Loucy (cell line): ENCODE measurements at regions not wholly inside any gene's neighbourhood (a gene's known extent, or its start where the extent isn't known, plus 50 kb on each side); places are given as distances from the start of the nearest gene placed in this dataset.

Experiments
- H2AFZ ChIP-seq: fragments of 200-600 bp; sonication (generic); 2 replicates; pipeline ENCODE4 v1.6.0; 2016; ENCODE audit warnings: antibody characterized with exemption, mild to moderate bottlenecking, low read length, moderate library complexity
- H3F3A ChIP-seq: fragments of 200-600 bp; 2 replicates; pipeline ENCODE4 v1.6.0; 2016; ENCODE audit warnings: antibody characterized with exemption, low read depth, mild to moderate bottlenecking
- H3K27me3 ChIP-seq: fragments of 200-600 bp; sonication (generic); 2 replicates; pipeline ENCODE4 v1.6.1; 2014; ENCODE audit warnings: low read length, mild to moderate bottlenecking; ENCODE audit not compliant: insufficient read depth, poor library complexity, severe bottlenecking
- H3K36me3 ChIP-seq: fragments of 200-600 bp; sonication (generic); 2 replicates; pipeline ENCODE4 v1.6.1; 2016; ENCODE audit warnings: low read length; ENCODE audit not compliant: insufficient read depth
- H3K4me1 ChIP-seq: fragments of 200-600 bp; sonication (generic); 2 replicates; pipeline ENCODE4 v1.5.1; 2014; ENCODE audit warnings: low read length, mild to moderate bottlenecking; ENCODE audit not compliant: insufficient read depth, poor library complexity, severe bottlenecking
- H3K4me2 ChIP-seq: fragments of 200-600 bp; sonication (generic); 2 replicates; pipeline ENCODE4 v1.6.0; 2014; ENCODE audit warnings: antibody characterized with exemption, low read length, low read depth, mild to moderate bottlenecking; ENCODE audit not compliant: poor library complexity, severe bottlenecking
- H3K4me3 ChIP-seq: fragments of 200-600 bp; sonication (generic); 2 replicates; pipeline ENCODE4 v1.5.1; 2014; ENCODE audit warnings: low read length, mild to moderate bottlenecking, mixed read lengths; ENCODE audit not compliant: poor library complexity, severe bottlenecking
- H3K79me2 ChIP-seq: fragments of 200-600 bp; sonication (generic); 2 replicates; pipeline ENCODE4 v1.6.1; 2014; ENCODE audit warnings: low read length; ENCODE audit not compliant: insufficient read depth
- H3K9ac ChIP-seq: fragments of 200-600 bp; sonication (generic); 2 replicates; pipeline ENCODE4 v1.6.0; 2014; ENCODE audit warnings: mild to moderate bottlenecking, low read depth, low read length, moderate library complexity; ENCODE audit not compliant: poor library complexity, severe bottlenecking
- H3K9me2 ChIP-seq: fragments of 200-600 bp; sonication (generic); replicated peaks from 2 replicates; pipeline ENCODE4 v1.6.1; 2016; ENCODE audit warnings: low read depth, low read length, mixed read lengths
- H3K9me3 ChIP-seq: fragments of 200-600 bp; sonication (generic); 2 replicates; pipeline ENCODE4 v1.6.1; 2014; ENCODE audit warnings: mild to moderate bottlenecking, antibody characterized with exemption, low read length, low read depth; ENCODE audit not compliant: insufficient read depth
- H4K20me1 ChIP-seq: fragments of 200-600 bp; sonication (generic); 2 replicates; pipeline ENCODE4 v1.6.0; 2014; ENCODE audit warnings: antibody characterized with exemption, low read length, mild to moderate bottlenecking; ENCODE audit not compliant: insufficient read depth, poor library complexity, severe bottlenecking
- CTCF ChIP-seq: fragments of 200-600 bp; sonication (generic); conservative IDR thresholded peaks from 2 replicates; pipeline ENCODE4 v1.5.1; 2014; ENCODE audit warnings: mild to moderate bottlenecking, antibody characterized with exemption, low read length
- EZH2phosphoT487 ChIP-seq: fragments of 200-600 bp; IDR thresholded peaks from 2 replicates; pipeline ENCODE4 v1.6.1; 2018; ENCODE audit warnings: antibody characterized with exemption, mild to moderate bottlenecking, moderate library complexity, borderline replicate concordance

DNA sequence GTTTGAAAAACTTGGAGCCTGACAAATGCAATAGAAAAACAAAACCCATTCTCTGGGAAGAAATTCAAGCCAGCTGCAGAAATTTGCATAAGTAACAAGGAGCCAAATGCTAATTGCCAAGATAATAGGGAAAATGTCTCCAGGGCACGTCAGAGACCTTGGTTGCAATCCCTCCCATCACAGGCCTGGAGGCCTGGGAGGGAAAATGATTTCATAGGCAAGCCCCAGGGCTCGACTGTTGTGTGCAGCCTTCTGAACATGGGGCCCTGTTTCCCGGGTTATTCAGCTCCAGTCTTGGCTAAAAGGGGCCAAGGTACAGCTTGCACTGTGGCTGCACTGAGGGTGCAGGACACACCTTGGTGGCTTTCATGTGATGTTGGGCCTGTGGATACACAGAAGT lies 760.4 kb upstream of the PABPC4L start:
- Histone ChIP-seq H3K27me3 (no peaks in the 10 kb centered on the region), H4K20me1 (no peaks in the 10 kb centered on the region)

DNA sequence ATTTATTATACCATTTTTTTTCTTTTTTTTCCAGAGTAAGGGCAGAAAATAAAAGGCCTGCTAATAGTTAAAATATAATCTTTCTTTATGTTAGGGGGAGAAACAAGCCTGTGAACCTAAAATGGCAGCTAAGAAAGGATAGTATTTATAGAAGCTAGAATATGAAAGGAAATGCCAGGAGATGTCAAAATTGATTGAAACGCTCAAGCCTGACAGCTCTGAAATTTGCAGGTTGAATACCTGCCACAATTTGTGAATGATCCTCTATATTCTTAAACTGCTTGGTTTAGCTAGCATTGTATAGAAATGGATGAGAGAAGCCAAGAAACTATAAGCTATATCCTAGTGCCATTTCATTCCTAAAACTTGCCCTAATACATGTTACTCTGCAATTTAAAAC lies 757.3 kb upstream of the PABPC4L start:
- Histone ChIP-seq H3K36me3 (no peaks in the 10 kb centered on the region), H3K4me3 (no peak overlapping the region), H3K9me2 (no peaks in the 10 kb centered on the region), H4K20me1 (no peaks in the 10 kb centered on the region), H2AFZ (no peak overlapping the region), H3K4me1 (no peaks in the 10 kb centered on the region), H3K4me2 (no peak overlapping the region), H3F3A (no peaks in the 10 kb centered on the region), H3K9ac (no peak overlapping the region), H3K9me3 (no peaks in the 10 kb centered on the region), H3K79me2 (no peaks in the 10 kb centered on the region), H3K27me3 (no peaks in the 10 kb centered on the region)
- TF ChIP-seq CTCF, result no peak
- TF ChIP-seq EZH2phosphoT487, result no peak

More for the DNA sequence above, 760.4 kb upstream of the PABPC4L start:
- no peak overlapping the region for H3K4me2 ChIP-seq
- H3K4me3 ChIP-seq, result no peak overlapping the region
- H3F3A ChIP-seq, result no peaks in the 10 kb centered on the region
- no peaks in the 10 kb centered on the region for H3K9me3 ChIP-seq
- H3K4me1 ChIP-seq, result no peaks in the 10 kb centered on the region
- H2AFZ ChIP-seq, result no peak overlapping the region
- H3K79me2 ChIP-seq, result no peaks in the 10 kb centered on the region
- H3K9ac ChIP-seq, result no peak overlapping the region
- TF ChIP-seq EZH2phosphoT487, result no peak
- TF ChIP-seq CTCF, result no peak
- H3K36me3 ChIP-seq, result no peaks in the 10 kb centered on the region
- H3K9me2 ChIP-seq, result no peaks in the 10 kb centered on the region

DNA sequence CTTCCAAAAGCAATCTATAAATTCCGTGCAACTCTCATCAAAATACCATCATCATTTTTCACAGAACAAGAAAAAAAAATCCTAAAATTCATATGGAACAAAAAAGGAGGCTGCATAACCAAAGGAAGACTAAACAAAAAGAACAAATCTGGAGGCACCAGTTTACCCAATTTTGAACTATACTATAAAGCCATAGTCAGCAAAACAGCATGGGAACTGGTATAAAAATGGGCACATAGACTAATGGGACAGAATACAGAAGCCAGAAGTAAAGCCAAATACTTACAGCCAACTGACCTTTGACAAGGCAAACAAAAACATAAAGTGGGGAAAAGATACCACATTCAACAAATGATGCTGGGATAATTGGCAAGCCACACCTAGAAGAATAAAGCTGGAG lies 753.5 kb upstream of the PABPC4L start:
- Histone ChIP-seq H3K4me1 (no peaks in the 10 kb centered on the region), H3K9me3 (no peaks in the 10 kb centered on the region), H3K9ac (no peak overlapping the region), H2AFZ (no peak overlapping the region), H4K20me1 (no peaks in the 10 kb centered on the region), H3K9me2 (no peaks in the 10 kb centered on the region), H3F3A (no peaks in the 10 kb centered on the region), H3K4me3 (no peak overlapping the region), H3K36me3 (no peaks in the 10 kb centered on the region), H3K4me2 (no peak overlapping the region), H3K79me2 (no peaks in the 10 kb centered on the region), H3K27me3 (no peaks in the 10 kb centered on the region)
- TF ChIP-seq EZH2phosphoT487, result no peak
- TF ChIP-seq CTCF, result no peak
